Neural progenitor cell (in vitro differentiated cells): ENCODE measurements at regions not wholly inside any gene's neighbourhood (a gene's known extent, or its start where the extent isn't known, plus 50 kb on each side); places are given as distances from the start of the nearest gene placed in this dataset.

Experiments
- EZH2 ChIP-seq: fragments of 200-600 bp; sonication (generic); IDR thresholded peaks from 2 replicates; pipeline ENCODE4 v1.6.1; 2017; ENCODE audit warnings: antibody characterized with exemption, mild to moderate bottlenecking, moderate library complexity
- EZH2phosphoT487 ChIP-seq: fragments of 200-600 bp; sonication (generic); IDR thresholded peaks from 2 replicates; pipeline ENCODE4 v1.6.1; 2017; ENCODE audit warnings: antibody characterized with exemption

DNA sequence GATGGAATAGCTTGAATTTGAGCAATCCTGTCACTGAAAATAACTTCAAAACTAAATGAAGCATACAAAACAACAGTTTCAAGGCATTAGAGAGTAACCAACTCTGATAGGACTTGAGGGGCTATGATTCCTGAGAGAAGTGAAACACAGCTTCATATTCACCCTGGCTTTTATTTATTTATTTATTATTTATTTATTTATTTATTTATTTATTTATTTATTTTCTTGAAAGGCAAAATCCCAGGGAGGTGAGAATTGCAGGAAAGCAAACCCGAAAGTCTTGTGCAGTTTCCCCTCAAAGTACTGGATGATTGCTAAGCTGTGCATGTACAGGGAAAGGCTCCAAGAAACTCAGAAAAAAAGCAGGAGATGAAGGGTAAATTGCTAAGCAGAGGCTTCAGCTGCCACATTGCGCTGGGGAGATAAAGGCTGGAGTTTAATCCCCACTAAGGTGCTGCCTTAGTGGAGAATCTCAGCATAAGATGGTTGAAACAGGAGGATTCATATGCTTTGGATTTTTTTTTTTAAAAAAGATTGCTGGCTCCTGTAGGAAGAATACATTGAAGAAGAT, 72.9 kb upstream of the COL24A1 start:
- TF ChIP-seq EZH2 (no peak), EZH2phosphoT487 (no peak)
